ENCODE measurements at regions not wholly inside any gene's neighbourhood (a gene's known extent, or its start where the extent isn't known, plus 50 kb on each side); places are given as distances from the start of the nearest gene placed in this dataset.
A peak's percentile ranks its signal among the peaks of the same experiment; 100 is the strongest.
"Not testable (repeated sequence)": the region's sequence is repeated elsewhere in the genome, so short reads cannot be mapped to it uniquely, and the experiment has no call there.

DNA sequence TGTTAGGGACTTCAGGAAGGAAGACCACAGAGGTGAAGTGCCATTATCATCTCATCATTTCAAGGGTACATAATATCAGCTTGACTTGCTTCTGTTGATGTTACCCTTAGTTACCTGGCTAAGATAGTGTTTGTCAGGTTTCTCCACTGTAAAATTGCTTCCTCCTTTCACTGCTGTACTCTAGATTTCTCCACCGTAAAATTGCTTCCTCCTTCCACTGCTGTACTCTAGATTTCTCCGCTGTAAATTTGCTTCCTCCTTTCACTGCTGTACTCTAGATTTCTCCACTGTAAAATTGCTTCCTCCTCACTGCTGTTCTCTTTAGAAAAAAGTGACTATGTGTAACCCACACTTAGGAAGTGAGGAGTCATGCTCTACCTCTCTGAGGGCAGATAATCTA lies 1460.3 kb downstream of the SUCLG1 start:
- no peak overlapping the region for H3K27ac ChIP-seq
- peaks cover 6% of the 10 kb centered on the region for H3K4me1 ChIP-seq (replicated peaks)
- H3K36me3 ChIP-seq, result no peaks in the 10 kb centered on the region
- no peak for DNase-seq (ENCODE audit: low read depth in 1 of 2, low spot score in 2 of 2)
- H3K27me3 ChIP-seq (replicated peaks), result no peaks in the 10 kb centered on the region
- no peak overlapping the region for H3K4me3 ChIP-seq
- no peaks in the 10 kb centered on the region for H3K9me3 ChIP-seq (replicated peaks)

DNA sequence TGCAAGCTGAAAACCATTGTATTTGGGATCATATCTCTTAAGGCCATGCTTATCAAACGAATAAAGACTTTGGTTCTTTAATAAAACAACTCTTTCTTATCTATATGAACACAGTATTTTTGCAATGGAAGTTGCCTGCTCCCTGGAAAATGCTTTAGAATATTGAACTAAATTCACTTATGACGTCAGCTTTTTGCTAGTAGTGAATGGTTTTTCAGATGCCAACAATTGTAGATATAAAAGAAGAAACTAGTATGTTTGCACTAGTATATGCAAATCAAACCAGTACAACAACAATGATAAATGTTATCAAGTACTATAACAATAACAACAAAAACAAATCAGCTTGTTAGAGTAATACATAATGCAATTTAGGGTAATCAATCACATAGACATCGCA lies 1462.9 kb downstream of the SUCLG1 start:
- H3K27ac ChIP-seq, result no peak overlapping the region
- no peak overlapping the region for H3K4me3 ChIP-seq
- no peaks in the 10 kb centered on the region for H3K36me3 ChIP-seq
- DNase-seq (ENCODE audit: low read depth in 1 of 2, low spot score in 2 of 2), result no peak
- H3K4me1 ChIP-seq (replicated peaks), result peaks cover 15% of the 10 kb centered on the region
- H3K27me3 ChIP-seq (replicated peaks), result no peaks in the 10 kb centered on the region
- H3K9me3 ChIP-seq (replicated peaks), result no peaks in the 10 kb centered on the region

DNA sequence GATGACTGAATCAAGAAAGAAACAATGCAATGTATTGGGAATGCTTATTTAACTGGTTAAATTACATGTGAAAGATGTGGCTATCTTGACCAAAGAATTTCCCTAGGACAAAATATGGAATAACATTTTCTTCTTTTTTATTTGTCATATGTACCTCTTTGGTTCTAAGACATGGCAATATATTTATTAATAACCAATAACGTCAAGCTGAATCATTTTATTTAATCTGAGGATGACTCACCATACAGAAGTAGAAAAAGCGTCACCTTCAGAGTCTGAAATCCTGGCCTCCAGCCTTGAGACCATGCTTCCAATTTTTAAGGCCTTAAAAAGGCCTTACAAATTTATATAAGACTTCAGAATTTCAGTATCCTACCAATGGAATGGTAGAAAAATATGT lies 1464.9 kb downstream of the SUCLG1 start:
- H3K4me3 ChIP-seq, result no peak overlapping the region
- DNase-seq (ENCODE audit: low read depth in 1 of 2, low spot score in 2 of 2), result no peak
- H3K27me3 ChIP-seq (replicated peaks), result no peaks in the 10 kb centered on the region
- H3K4me1 ChIP-seq (replicated peaks), result peaks cover 15% of the 10 kb centered on the region
- H3K27ac ChIP-seq, result peak overlapping the region; percentile 42; the same call in 1 of the 2 replicates
- no peaks in the 10 kb centered on the region for H3K9me3 ChIP-seq (replicated peaks)
- no peaks in the 10 kb centered on the region for H3K36me3 ChIP-seq

DNA sequence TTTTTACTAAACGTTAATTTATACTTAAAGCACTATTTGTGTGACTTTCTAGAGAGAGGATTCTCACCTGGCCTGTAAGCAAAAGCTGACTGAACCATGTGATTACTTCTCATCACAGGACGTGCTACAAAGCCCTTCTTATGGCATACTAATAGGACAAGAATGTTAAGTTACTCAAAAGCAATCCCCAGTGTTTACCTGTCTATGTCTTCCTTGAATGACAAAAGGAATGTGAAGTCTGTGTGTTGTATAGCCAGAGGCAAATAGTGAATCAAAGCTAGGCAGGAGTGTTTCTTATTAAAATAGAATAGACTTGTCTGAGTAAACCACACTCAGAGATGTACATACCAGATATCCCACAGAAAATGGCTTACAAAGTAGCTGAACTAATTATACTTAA lies 1465.5 kb downstream of the SUCLG1 start:
- Histone ChIP-seq H3K27ac (peak overlapping the region; percentile 42), H3K9me3 (replicated peaks) (no peaks in the 10 kb centered on the region), H3K4me3 (no peak overlapping the region), H3K27me3 (replicated peaks) (no peaks in the 10 kb centered on the region), H3K36me3 (no peaks in the 10 kb centered on the region), H3K4me1 (replicated peaks) (peaks cover 15% of the 10 kb centered on the region)
- peak in 1 of 2 experiments; percentile 75 for DNase-seq (ENCODE audit: low read depth in 1 of 2, low spot score in 2 of 2)

DNA sequence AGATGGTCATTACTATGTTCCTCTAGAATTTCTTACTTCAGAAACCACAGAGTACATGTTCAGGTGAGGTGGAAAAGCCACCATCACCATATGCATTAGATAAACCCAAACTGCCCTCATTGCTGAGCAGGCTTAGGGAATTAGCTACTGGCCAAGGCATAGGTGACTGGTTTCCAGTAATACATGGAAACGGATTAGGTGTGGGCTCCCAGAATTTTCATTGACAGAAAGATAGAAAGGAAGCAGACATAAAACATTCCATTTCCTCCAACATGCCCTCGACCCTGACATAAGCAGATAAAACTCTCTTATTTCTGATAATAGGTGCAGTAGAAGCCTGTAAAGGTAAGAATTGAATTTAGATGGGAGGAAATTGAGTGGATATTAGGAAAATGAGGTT lies 1466.1 kb downstream of the SUCLG1 start:
- H3K4me1 ChIP-seq (replicated peaks), result peaks cover 15% of the 10 kb centered on the region
- H3K4me3 ChIP-seq, result no peak overlapping the region
- DNase-seq (ENCODE audit: low read depth in 1 of 2, low spot score in 2 of 2), result no peak
- no peaks in the 10 kb centered on the region for H3K27me3 ChIP-seq (replicated peaks)
- no peaks in the 10 kb centered on the region for H3K36me3 ChIP-seq
- peak overlapping the region; percentile 14; the same call in 1 of the 2 replicates for H3K27ac ChIP-seq
- H3K9me3 ChIP-seq (replicated peaks), result no peaks in the 10 kb centered on the region

DNA sequence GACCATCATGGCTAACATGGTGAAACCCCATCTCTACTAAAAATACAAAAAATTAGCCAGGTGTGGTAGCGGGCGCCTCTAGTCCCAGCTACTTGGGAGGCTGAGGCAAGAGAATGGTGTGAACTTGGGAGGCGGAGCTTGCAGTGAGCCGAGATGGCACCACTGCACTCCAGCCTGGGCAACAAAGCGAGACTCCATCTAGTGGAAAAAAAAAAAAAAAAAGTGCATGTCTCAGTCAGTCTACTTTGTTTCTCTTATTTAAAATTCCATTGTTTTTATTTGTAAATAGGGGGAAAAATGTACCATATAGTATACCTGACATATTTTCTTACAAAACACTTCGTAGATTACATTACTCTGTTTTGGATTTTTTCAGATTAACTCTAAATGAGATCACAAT lies 1471.4 kb downstream of the SUCLG1 start:
- DNase-seq (ENCODE audit: low read depth in 1 of 2, low spot score in 2 of 2); H3K27me3 ChIP-seq (replicated peaks); H3K4me3 ChIP-seq; H3K4me1 ChIP-seq (replicated peaks); H3K36me3 ChIP-seq; H3K9me3 ChIP-seq (replicated peaks); H3K27ac ChIP-seq: not testable (repeated sequence)

DNA sequence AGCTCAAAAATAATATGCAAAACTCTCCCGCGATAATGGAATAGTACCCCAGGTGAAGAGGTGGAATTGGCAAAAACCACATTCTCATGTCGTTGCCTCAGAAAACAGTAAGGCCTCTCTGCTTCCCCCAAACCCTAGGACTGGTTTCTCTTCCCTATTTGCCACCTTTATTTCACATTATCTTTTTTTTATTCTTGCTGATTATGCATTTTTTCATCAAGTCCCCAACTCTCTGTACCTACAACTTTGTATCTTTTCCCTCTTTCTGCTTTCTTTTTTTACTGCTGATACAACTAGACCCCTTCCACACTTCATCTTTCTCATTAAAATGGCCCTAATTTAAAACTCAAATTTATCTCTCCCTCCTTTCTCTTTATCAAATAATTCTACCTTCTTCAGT lies 1472.2 kb downstream of the SUCLG1 start:
- Histone ChIP-seq H3K27me3 (replicated peaks) (no peaks in the 10 kb centered on the region), H3K4me1 (replicated peaks) (no peaks in the 10 kb centered on the region), H3K27ac (no peak overlapping the region), H3K4me3 (no peak overlapping the region), H3K9me3 (replicated peaks) (no peaks in the 10 kb centered on the region), H3K36me3 (no peaks in the 10 kb centered on the region)
- DNase-seq (ENCODE audit: low read depth in 1 of 2, low spot score in 2 of 2), result no peak

DNA sequence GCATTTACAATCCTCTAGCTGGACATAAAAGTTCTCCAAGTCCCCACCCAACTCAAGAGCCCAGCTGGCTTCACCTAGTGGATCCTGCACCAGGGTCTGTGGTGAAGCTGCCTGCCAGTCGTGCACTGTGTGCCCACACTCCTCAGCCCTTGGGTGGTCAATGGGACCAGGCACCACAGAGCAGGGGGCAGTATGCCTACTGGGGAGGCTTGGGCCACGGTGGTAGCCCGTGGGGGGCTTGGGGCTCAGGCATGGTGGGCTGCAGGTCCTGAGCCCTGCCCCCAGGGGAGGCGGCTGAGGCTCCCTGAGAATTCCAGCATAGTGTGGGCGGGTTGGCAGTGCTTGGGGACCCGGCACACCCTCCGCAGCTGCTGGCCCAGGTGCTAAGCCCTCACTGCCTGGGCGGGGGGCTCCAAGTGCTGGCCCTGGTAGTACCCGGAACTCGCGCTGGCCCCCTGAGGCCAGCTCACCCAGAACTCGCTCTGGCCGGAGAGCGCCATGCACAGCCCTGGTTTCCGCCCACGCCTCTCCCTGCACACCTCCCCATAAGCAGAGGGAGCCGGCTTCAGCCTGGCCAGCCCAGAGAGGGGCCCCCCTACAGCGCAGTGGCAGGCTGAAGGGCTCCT lies 1473.4 kb downstream of the SUCLG1 start:
- Histone ChIP-seq H3K4me1 (replicated peaks) (no peaks in the 10 kb centered on the region), H3K27ac (no peak overlapping the region), H3K36me3 (no peaks in the 10 kb centered on the region), H3K9me3 (replicated peaks) (no peaks in the 10 kb centered on the region), H3K27me3 (replicated peaks) (no peaks in the 10 kb centered on the region), H3K4me3 (no peak overlapping the region)
- no peak for DNase-seq (ENCODE audit: low read depth in 1 of 2, low spot score in 2 of 2)

DNA sequence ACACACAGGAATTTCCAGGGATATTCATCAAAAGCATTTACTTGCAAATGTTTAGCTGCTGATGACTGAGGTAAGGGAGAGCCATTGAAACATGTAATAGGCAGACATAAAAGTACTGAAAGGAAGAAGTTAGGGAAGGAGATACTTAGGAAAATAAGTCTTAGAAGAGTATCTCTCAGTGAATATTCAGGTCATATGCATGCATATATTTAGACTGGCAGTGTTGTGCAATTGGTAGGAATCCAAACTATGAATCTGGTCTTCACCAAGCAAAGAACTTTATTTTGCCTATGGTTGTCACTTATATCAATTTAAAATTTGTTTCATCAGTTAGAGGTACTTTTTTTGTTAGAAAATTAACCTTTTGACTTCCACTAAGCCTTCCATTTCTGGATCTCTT lies 1490.7 kb downstream of the SUCLG1 start:
- H3K9me3 ChIP-seq (replicated peaks), result no peaks in the 10 kb centered on the region
- H3K4me1 ChIP-seq (replicated peaks), result 0 out of 2 replicates have a peak, but pooled peaks cover 7% of the 10 kb centered on the region
- no peaks in the 10 kb centered on the region for H3K27me3 ChIP-seq (replicated peaks)
- H3K27ac ChIP-seq, result no peak overlapping the region
- no peak for DNase-seq (ENCODE audit: low read depth in 1 of 2, low spot score in 2 of 2)
- no peak overlapping the region for H3K4me3 ChIP-seq
- H3K36me3 ChIP-seq, result no peaks in the 10 kb centered on the region

DNA sequence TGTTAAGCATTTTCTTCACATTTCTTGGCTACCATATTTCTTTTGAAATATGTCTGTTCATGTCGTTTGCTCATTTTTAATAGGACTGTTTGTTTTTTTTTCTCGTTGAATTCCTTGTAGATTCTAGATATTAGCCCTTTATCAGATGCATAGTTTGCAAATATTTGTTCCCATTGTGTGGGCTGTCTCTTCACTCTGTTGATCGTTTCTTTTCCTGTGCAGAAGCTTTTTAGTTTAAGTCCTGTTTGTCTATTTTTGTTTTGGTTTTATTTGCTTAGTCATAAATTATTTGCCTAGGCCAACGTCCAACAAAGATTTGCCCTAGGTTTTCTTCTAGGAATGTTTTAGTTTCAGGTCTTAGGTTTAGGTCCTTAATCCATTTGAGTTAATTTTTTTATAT lies 1494.7 kb downstream of the SUCLG1 start:
- no peaks in the 10 kb centered on the region for H3K27me3 ChIP-seq (replicated peaks)
- H3K36me3 ChIP-seq, result no peaks in the 10 kb centered on the region
- peak in 1 of 2 experiments; percentile 39 for DNase-seq (ENCODE audit: low read depth in 1 of 2, low spot score in 2 of 2)
- peak overlapping the region; percentile 5; the same call in 1 of the 2 replicates for H3K27ac ChIP-seq
- H3K9me3 ChIP-seq (replicated peaks), result no peaks in the 10 kb centered on the region
- 0 out of 2 replicates have a peak, but pooled peaks cover 7% of the 10 kb centered on the region for H3K4me1 ChIP-seq (replicated peaks)
- no peak overlapping the region for H3K4me3 ChIP-seq

DNA sequence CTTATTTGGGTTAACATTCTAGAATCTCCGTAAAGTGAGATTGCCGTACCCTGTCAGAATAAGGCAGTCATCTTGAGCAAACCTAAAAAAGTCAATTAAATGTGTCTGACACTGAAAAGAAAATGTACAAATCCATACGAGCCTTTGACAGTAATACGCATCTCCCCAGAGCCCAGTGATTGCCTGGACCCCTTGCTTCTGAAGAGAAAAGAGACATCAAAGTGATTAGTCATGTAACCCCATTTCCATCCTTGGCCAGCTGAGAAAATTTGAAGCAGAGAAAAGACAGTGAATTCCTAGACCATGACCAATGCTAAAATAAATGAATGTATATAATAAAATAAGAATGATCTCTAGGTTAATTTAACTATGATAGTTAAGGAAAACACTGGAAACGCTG lies 1499.4 kb downstream of the SUCLG1 start:
- DNase-seq (ENCODE audit: low read depth in 1 of 2, low spot score in 2 of 2), result no peak
- H3K36me3 ChIP-seq, result no peaks in the 10 kb centered on the region
- H3K4me3 ChIP-seq, result no peak overlapping the region
- no peaks in the 10 kb centered on the region for H3K27me3 ChIP-seq (replicated peaks)
- 0 out of 2 replicates have a peak, but pooled peaks cover 4% of the 10 kb centered on the region for H3K4me1 ChIP-seq (replicated peaks)
- no peaks in the 10 kb centered on the region for H3K9me3 ChIP-seq (replicated peaks)
- H3K27ac ChIP-seq, result no peak overlapping the region

DNA sequence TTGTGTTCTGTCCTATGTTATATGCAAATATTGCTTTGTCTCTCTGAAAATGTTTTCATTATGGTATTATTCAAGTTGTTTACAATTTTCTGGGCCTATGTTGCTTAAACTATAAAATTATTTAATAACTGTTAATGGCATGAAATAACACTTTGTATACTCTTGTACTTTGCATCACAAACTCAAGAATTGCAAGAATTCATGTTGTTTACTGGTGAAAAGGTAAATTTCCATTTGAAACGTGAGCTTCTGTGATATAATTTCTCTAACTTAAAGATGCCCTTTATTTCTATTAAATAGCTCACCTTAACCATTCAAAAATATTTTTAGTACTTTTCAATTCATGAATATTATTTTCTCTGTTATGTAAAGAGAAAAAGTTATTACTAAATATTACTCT lies 1504.2 kb downstream of the SUCLG1 start:
- Histone ChIP-seq H3K27ac (no peak overlapping the region), H3K9me3 (replicated peaks) (no peaks in the 10 kb centered on the region), H3K36me3 (no peaks in the 10 kb centered on the region), H3K27me3 (replicated peaks) (no peaks in the 10 kb centered on the region), H3K4me3 (no peak overlapping the region), H3K4me1 (replicated peaks) (no peaks in the 10 kb centered on the region)
- no peak for DNase-seq (ENCODE audit: low read depth in 1 of 2, low spot score in 2 of 2)

DNA sequence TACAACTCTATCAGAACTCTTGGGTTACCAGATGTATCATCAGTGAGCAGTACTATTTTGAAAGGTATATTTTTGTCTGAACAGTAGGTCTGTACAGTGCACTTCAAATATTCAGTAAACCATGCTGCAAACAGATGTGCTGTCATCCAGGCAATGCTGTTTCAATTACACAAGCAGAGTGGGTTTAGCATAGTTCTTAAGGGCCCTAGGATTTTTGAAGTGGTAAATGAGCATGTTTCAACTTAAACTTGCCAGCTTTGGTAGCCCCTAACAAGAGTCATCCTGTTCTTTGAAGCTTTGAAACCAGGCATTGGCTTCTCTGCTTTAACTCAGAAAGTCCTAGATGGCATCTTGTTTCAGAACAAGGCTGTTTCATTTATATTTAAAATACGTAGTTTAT lies 1519.9 kb downstream of the SUCLG1 start:
- no peaks in the 10 kb centered on the region for H3K9me3 ChIP-seq (replicated peaks)
- no peaks in the 10 kb centered on the region for H3K27me3 ChIP-seq (replicated peaks)
- no peak for DNase-seq (ENCODE audit: low read depth in 1 of 2, low spot score in 2 of 2)
- no peak overlapping the region for H3K27ac ChIP-seq
- H3K4me3 ChIP-seq, result no peak overlapping the region
- no peaks in the 10 kb centered on the region for H3K36me3 ChIP-seq
- no peaks in the 10 kb centered on the region for H3K4me1 ChIP-seq (replicated peaks)

DNA sequence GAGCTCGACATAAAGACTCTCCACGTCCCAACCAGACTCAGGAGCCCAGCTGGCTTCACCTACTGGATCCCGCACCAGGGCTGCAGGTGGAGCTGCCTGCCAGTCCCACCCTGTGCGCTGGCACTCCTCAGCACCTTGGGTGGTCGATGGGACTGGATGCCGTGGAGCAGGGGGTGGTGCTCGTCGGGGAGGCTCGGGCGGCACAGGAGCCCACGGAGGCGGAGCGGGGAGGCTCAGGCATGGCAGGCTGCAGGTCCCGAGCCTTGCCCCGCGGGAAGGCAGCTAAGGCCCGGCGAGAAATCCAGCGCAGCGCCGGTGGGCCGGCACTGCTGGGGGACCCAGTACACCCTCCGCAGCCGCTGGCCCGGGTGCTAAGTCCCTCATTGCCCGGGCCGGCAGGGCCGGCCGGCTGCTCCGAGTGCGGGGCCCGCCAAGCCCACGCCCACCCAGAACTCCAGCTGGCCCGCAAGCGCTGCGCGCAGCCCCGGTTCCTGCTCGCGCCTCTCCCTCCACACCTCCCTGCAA lies 1520.7 kb downstream of the SUCLG1 start:
- not testable (repeated sequence) for H3K36me3 ChIP-seq

DNA sequence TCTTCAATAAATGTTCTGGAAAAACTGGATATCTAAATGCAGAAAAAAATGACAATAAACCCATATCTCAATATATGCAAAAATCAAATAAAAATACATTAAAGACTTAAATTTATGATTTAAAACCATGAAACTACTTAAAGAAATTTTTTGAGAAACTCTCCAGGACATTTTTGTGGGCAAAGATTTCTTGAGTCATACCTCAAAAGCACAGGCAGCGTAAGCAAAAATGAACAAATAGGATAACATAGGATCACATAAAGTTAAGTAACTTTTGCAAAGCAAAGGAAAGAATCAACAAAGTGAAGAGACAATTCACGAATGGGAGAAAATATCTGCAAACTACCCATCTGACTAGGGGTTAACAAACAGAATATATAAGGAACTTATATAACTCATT lies 1545.5 kb downstream of the SUCLG1 start:
- Histone ChIP-seq H3K27ac (no peak overlapping the region), H3K4me3 (no peak overlapping the region), H3K9me3 (replicated peaks) (no peaks in the 10 kb centered on the region), H3K36me3 (no peaks in the 10 kb centered on the region), H3K27me3 (replicated peaks) (no peaks in the 10 kb centered on the region), H3K4me1 (replicated peaks) (no peaks in the 10 kb centered on the region)
- DNase-seq (ENCODE audit: low read depth in 1 of 2, low spot score in 2 of 2), result no peak

More for the DNA sequence above, 1520.7 kb downstream of the SUCLG1 start:
- H3K4me3 ChIP-seq; H3K27me3 ChIP-seq (replicated peaks); H3K9me3 ChIP-seq (replicated peaks); H3K4me1 ChIP-seq (replicated peaks); H3K27ac ChIP-seq; DNase-seq (ENCODE audit: low read depth in 1 of 2, low spot score in 2 of 2): not testable (repeated sequence)
